GM12878 (cell line): ENCODE measurements at regions not wholly inside any gene's neighbourhood (a gene's known extent, or its start where the extent isn't known, plus 50 kb on each side); places are given as distances from the start of the nearest gene placed in this dataset.

Experiments used
- ATAC-seq: fragments of 200-7000 bp; cut with Tn5 transposase; 3 replicates; pipeline ENCODE4 v1.9.1; 2020; ENCODE audit warnings: mild to moderate bottlenecking, moderate library complexity
- BruUV-seq: library from RNA; stranded (reverse); fragments of 400-500 nt; replicated peaks from 2 replicates; lab custom pipeline; 2021; lab: Mats Ljungman, UMichigan
- CTCF ChIA-PET: fragments of 300-600 bp; sonication (Branson Sonifier 250); formaldehyde crosslinking; extraction: SDS; loops from one replicate; lab custom pipeline; 2021; ENCODE audit warnings: inconsistent platforms; lab: Yijun Ruan, JAX
- POLR2A ChIA-PET: fragments of 350-600 bp; formaldehyde crosslinking; extraction: SDS; loops from one replicate; lab custom pipeline; 2021; ENCODE audit warnings: inconsistent platforms; lab: Charles Lee
- RAD21 ChIA-PET: fragments of 300-600 bp; sonication (Branson Sonifier 250); formaldehyde crosslinking; loops from one replicate; lab custom pipeline; 2023; ENCODE audit warnings: antibody characterized with exemption; ENCODE audit not compliant: unreplicated experiment; lab: Charles Lee
- SMC1A ChIA-PET: fragments of 300-600 bp; sonication (Branson Sonifier 250); formaldehyde crosslinking; loops from one replicate; lab custom pipeline; 2023; ENCODE audit not compliant: unreplicated experiment, uncharacterized antibody; lab: Charles Lee
- DNase-seq: peaks from one replicate; pipeline ENCODE4 v3.0.0-alpha.2; 2011; ENCODE audit warnings: low read depth, low spot score
- FAIRE-seq: peaks from 3 replicates; lab custom pipeline; 2011; peaks lifted over from hg19 to GRCh38; lab: Jason Lieb, UNC
- H2AFZ ChIP-seq: 2 replicates; pipeline ENCODE4 v1.6.0; 2011; ENCODE audit warnings: low read depth, low read length, control low read depth; ENCODE audit not compliant: control insufficient read depth
- H3K27ac ChIP-seq: 2 replicates; pipeline ENCODE4 v1.5.1; 2011; ENCODE audit warnings: control low read depth; ENCODE audit not compliant: control insufficient read depth, insufficient read depth
- H3K27me3 ChIP-seq, 2 experiments: replicated peaks in 1 of 2; 2 replicates each; pipeline versions ENCODE4 v1.6.0 to v1.6.1; 2011; ENCODE audit warnings: low read length in 1 of 2; ENCODE audit not compliant: control insufficient read depth in 2 of 2, insufficient read depth in 2 of 2
- H3K36me3 ChIP-seq, 2 experiments: 2 replicates each; pipeline ENCODE4 v1.5.1; 2011; ENCODE audit warnings: low read length in 1 of 2; ENCODE audit not compliant: control insufficient read depth in 2 of 2, insufficient read depth in 2 of 2
- H3K4me1 ChIP-seq: 2 replicates; pipeline ENCODE4 v1.6.1; 2011; ENCODE audit warnings: mild to moderate bottlenecking, low read length, moderate library complexity, mixed read lengths; ENCODE audit not compliant: control insufficient read depth, insufficient read depth
- H3K4me2 ChIP-seq: 2 replicates; pipeline ENCODE4 v1.6.0; 2011; ENCODE audit warnings: control low read depth; ENCODE audit not compliant: control insufficient read depth, insufficient read depth
- H3K4me3 ChIP-seq: fragments of 200-600 bp; sonication (generic); 2 replicates; pipeline ENCODE4 v1.5.1; 2016
- H3K79me2 ChIP-seq: 2 replicates; pipeline ENCODE4 v1.6.0; 2011; ENCODE audit warnings: low read length; ENCODE audit not compliant: control insufficient read depth, insufficient read depth
- H3K9ac ChIP-seq: 2 replicates; pipeline ENCODE4 v1.8.0; 2011; ENCODE audit warnings: low read length, control low read depth, mixed read lengths; ENCODE audit not compliant: control insufficient read depth, insufficient read depth
- H3K9me3 ChIP-seq: replicated peaks from 3 replicates; pipeline ENCODE4 v1.5.1; 2011; ENCODE audit warnings: mild to moderate bottlenecking, low read length; ENCODE audit not compliant: control insufficient read depth, insufficient read depth
- H4K20me1 ChIP-seq: 2 replicates; pipeline ENCODE4 v1.6.0; 2011; ENCODE audit not compliant: control insufficient read depth, insufficient read depth
- DPF2 ChIP-seq: fragments of 450-650 bp; IDR thresholded peaks from 2 replicates; pipeline ENCODE4 v1.6.1; 2017; ENCODE audit warnings: mild to moderate bottlenecking
- ESRRA ChIP-seq: IDR thresholded peaks from 2 replicates; pipeline ENCODE4 v1.6.1; 2012; ENCODE audit warnings: mild to moderate bottlenecking, low read length, improper control_type of control experiment
- FOS ChIP-seq: IDR thresholded peaks from 3 replicates; pipeline ENCODE4 v1.6.1; 2011; ENCODE audit warnings: borderline replicate concordance; ENCODE audit not compliant: insufficient read length; ENCODE audit errors: extremely low read depth
- IKZF1 ChIP-seq: fragments of 450-650 bp; conservative IDR thresholded peaks from 2 replicates; pipeline ENCODE4 v1.6.1; 2017; ENCODE audit warnings: antibody characterized with exemption, mild to moderate bottlenecking
- KDM1A ChIP-seq: fragments of 200-600 bp; sonication (generic); IDR thresholded peaks from 2 replicates; pipeline ENCODE4 v1.6.1; 2016; ENCODE audit warnings: borderline replicate concordance
- MXI1 ChIP-seq: fragments of 150-350 bp; IDR thresholded peaks from 2 replicates; pipeline ENCODE4 v1.6.1; 2011; ENCODE audit warnings: low read depth, mild to moderate bottlenecking, inconsistent platforms, low read length, improper control_type of control experiment
- MYB ChIP-seq: fragments of 150-350 bp; IDR thresholded peaks from 2 replicates; pipeline ENCODE4 v1.6.1; 2014; ENCODE audit warnings: mild to moderate bottlenecking, low read depth, low read length, borderline replicate concordance
- NR2C1 ChIP-seq: fragments of 450-650 bp; IDR thresholded peaks from 2 replicates; pipeline ENCODE4 v1.6.1; 2017; ENCODE audit warnings: antibody characterized with exemption, mild to moderate bottlenecking, moderate library complexity
- RB1 ChIP-seq: fragments of 450-650 bp; formaldehyde crosslinking; IDR thresholded peaks from 2 replicates; pipeline ENCODE4 v1.6.1; 2017; ENCODE audit warnings: mild to moderate bottlenecking, borderline replicate concordance
- RFX5 ChIP-seq: IDR thresholded peaks from 2 replicates; pipeline ENCODE4 v1.6.1; 2011; ENCODE audit warnings: low read depth, low read length, improper control_type of control experiment
- SPI1 ChIP-seq: IDR thresholded peaks from 2 replicates; pipeline ENCODE4 v1.6.1; 2011; ENCODE audit warnings: low read depth, mild to moderate bottlenecking, low read length, moderate library complexity, borderline replicate concordance; ENCODE audit not compliant: insufficient read depth
- SUZ12 ChIP-seq: fragments of 200-600 bp; sonication (generic); IDR thresholded peaks from one replicate; pipeline ENCODE4 v1.6.1; 2018; ENCODE audit warnings: antibody characterized with exemption, mild to moderate bottlenecking; ENCODE audit not compliant: unreplicated experiment
- TCF7 ChIP-seq: IDR thresholded peaks from 2 replicates; pipeline ENCODE4 v1.6.1; 2014; ENCODE audit warnings: antibody characterized with exemption, borderline replicate concordance
- WRNIP1 ChIP-seq: IDR thresholded peaks from 2 replicates; pipeline ENCODE4 v1.6.1; 2011; ENCODE audit warnings: low read depth, low read length, improper control_type of control experiment, borderline replicate concordance
- WGBS: methylation state at CpG from one replicate; pipeline ENCODE4 v1.1.6; 2016; ENCODE audit warnings: low lambda C conversion rate; ENCODE audit not compliant: insufficient replicate concordance, insufficient coverage; ENCODE audit errors: missing lambda C conversion rate; 5-methylcytosine and 5-hydroxymethylcytosine counted together
- in situ Hi-C: fragments of 300-500 bp; cut with MboI; formaldehyde crosslinking; loops from 9 replicates; pipeline ENCODE4 v1.14.3; 2018; ENCODE audit warnings: mixed read lengths
- intact Hi-C: fragments of 100-400 bp; cut with micrococcal nuclease; formaldehyde crosslinking; loops from one replicate; pipeline ENCODE4 v1.14.2; 2022; ENCODE audit not compliant: unreplicated experiment
- TF ChIP-seq, protein P1 (sequence below): IDR thresholded peaks from 2 replicates; pipeline ENCODE4 v1.6.1; 2012; ENCODE audit warnings: mild to moderate bottlenecking, low read depth, low read length
- TF ChIP-seq, protein P2 (sequence below): fragments of 450-650 bp; conservative IDR thresholded peaks from 2 replicates; pipeline ENCODE4 v1.6.1; 2017; ENCODE audit warnings: mild to moderate bottlenecking, moderate library complexity

DNA sequence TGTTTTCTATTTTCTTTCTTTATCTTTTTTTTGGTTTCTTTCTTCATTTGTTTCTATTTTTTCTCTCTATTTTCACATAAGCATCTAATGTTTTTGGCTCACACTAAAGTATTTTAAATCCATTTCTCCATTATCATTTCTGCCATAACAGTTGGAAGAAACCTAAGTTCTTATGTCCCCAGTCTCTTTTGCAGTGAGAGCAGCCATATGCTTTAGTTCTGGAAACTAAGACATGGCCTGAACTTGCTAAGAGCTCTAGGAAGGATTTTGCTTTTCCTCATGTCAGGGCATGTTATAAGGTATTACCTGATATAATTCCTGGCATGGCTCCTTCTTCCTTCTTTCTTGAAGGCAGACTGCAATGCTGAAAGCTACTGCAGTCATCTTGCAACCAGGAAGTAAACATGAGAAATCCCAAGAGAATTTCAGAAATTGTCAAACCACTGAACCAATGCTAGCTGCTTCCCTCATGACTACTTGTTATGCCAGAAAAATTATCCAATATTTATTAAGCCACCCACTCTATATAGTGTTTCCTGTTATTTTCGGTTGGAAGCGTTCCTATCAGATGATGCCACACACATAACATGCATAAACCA lies 171.1 kb downstream of the TAF11L14 start:
- SMC1A ChIA-PET: no interaction called here
- intact Hi-C loops: no loop called here
- Histone ChIP-seq H3K79me2 (no peaks in the 10 kb centered on the region), H3K27me3 (no peaks in the 10 kb centered on the region), H3K36me3 (no peaks in the 10 kb centered on the region), H3K4me3 (no peak overlapping the region), H2AFZ (no peak overlapping the region), H4K20me1 (no peaks in the 10 kb centered on the region), H3K4me1 (no peaks in the 10 kb centered on the region), H3K9me3 (no peaks in the 10 kb centered on the region), H3K9ac (no peak overlapping the region), H3K27ac (no peak overlapping the region), H3K4me2 (no peak overlapping the region)
- no peak for DNase-seq
- RAD21 ChIA-PET: no interaction called here
- POLR2A ChIA-PET: no interaction called here
- in situ Hi-C loops: no loop called here
- CTCF ChIA-PET: no interaction called here
- no peak for ATAC-seq
- TF ChIP-seq RFX5 (no peak), MXI1 (no peak), MYB (no peak), IKZF1 (no peak), FOS (no peak), DPF2 (no peak), TCF7 (no peak), SUZ12 (no peak), KDM1A (no peak), NR2C1 (no peak), SPI1 (no peak), ESRRA (no peak), WRNIP1 (no peak), RB1 (no peak)
- TF ChIP-seq, protein P1, sequence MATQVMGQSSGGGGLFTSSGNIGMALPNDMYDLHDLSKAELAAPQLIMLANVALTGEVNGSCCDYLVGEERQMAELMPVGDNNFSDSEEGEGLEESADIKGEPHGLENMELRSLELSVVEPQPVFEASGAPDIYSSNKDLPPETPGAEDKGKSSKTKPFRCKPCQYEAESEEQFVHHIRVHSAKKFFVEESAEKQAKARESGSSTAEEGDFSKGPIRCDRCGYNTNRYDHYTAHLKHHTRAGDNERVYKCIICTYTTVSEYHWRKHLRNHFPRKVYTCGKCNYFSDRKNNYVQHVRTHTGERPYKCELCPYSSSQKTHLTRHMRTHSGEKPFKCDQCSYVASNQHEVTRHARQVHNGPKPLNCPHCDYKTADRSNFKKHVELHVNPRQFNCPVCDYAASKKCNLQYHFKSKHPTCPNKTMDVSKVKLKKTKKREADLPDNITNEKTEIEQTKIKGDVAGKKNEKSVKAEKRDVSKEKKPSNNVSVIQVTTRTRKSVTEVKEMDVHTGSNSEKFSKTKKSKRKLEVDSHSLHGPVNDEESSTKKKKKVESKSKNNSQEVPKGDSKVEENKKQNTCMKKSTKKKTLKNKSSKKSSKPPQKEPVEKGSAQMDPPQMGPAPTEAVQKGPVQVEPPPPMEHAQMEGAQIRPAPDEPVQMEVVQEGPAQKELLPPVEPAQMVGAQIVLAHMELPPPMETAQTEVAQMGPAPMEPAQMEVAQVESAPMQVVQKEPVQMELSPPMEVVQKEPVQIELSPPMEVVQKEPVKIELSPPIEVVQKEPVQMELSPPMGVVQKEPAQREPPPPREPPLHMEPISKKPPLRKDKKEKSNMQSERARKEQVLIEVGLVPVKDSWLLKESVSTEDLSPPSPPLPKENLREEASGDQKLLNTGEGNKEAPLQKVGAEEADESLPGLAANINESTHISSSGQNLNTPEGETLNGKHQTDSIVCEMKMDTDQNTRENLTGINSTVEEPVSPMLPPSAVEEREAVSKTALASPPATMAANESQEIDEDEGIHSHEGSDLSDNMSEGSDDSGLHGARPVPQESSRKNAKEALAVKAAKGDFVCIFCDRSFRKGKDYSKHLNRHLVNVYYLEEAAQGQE: no peak
- TF ChIP-seq, protein P2, sequence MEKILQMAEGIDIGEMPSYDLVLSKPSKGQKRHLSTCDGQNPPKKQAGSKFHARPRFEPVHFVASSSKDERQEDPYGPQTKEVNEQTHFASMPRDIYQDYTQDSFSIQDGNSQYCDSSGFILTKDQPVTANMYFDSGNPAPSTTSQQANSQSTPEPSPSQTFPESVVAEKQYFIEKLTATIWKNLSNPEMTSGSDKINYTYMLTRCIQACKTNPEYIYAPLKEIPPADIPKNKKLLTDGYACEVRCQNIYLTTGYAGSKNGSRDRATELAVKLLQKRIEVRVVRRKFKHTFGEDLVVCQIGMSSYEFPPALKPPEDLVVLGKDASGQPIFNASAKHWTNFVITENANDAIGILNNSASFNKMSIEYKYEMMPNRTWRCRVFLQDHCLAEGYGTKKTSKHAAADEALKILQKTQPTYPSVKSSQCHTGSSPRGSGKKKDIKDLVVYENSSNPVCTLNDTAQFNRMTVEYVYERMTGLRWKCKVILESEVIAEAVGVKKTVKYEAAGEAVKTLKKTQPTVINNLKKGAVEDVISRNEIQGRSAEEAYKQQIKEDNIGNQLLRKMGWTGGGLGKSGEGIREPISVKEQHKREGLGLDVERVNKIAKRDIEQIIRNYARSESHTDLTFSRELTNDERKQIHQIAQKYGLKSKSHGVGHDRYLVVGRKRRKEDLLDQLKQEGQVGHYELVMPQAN: no peak
- no peak for FAIRE-seq
- BruUV-seq: no TSS peak
- 22% methylated on average over 2 of the region's 2 CpGs for WGBS
